ENCODE measurements at regions not wholly inside any gene's neighbourhood (a gene's known extent, or its start where the extent isn't known, plus 50 kb on each side); places are given as distances from the start of the nearest gene placed in this dataset.

- FAIRE-seq (no peak), DNase-seq (ENCODE audit: insufficient read length) (no peak)
- TF ChIP-seq POLR2A (IDR thresholded peaks at IDR 0.05; ENCODE audit: low read depth, low read length) (no peak), TAF1 (IDR thresholded peaks at IDR 0.05; ENCODE audit: borderline replicate concordance, low read depth, low read length) (no peak), POLR2AphosphoS5 (IDR thresholded peaks at IDR 0.05; ENCODE audit: low read depth, low read length) (no peak)
These were observed 50.1 kb upstream of the BCL6 start for GRCh38 chr3:187795207-187795960.

GRCh38 chr3:187798126-187798525 is 52.9 kb upstream of the BCL6 start:
- TF ChIP-seq POLR2A (IDR thresholded peaks at IDR 0.05; ENCODE audit: low read depth, low read length) (no peak), TAF1 (IDR thresholded peaks at IDR 0.05; ENCODE audit: borderline replicate concordance, low read depth, low read length) (no peak)
- DNase-seq (ENCODE audit: insufficient read length) (no peak), FAIRE-seq (no peak)

GRCh38 chr3:187798531-187799530 is 53.6 kb upstream of the BCL6 start:
- no peak for TF ChIP-seq POLR2A (IDR thresholded peaks at IDR 0.05; ENCODE audit: low read depth, low read length)
- TF ChIP-seq POLR2AphosphoS5 (IDR thresholded peaks at IDR 0.05; ENCODE audit: low read depth, low read length) = no peak
- TF ChIP-seq TAF1 (IDR thresholded peaks at IDR 0.05; ENCODE audit: borderline replicate concordance, low read depth, low read length) = no peak
- DNase-seq (ENCODE audit: insufficient read length) (no peak), FAIRE-seq (no peak)

- TF ChIP-seq POLR2AphosphoS5 (IDR thresholded peaks at IDR 0.05; ENCODE audit: low read depth, low read length) (no peak), POLR2A (IDR thresholded peaks at IDR 0.05; ENCODE audit: low read depth, low read length) (no peak), TAF1 (IDR thresholded peaks at IDR 0.05; ENCODE audit: borderline replicate concordance, low read depth, low read length) (no peak)
- FAIRE-seq = no peak
- DNase-seq (ENCODE audit: insufficient read length) = peak; percentile 23
These were observed 54.8 kb upstream of the BCL6 start for GRCh38 chr3:187799942-187800641.

- no peak for DNase-seq (ENCODE audit: insufficient read length)
- TF ChIP-seq POLR2AphosphoS5 (IDR thresholded peaks at IDR 0.05; ENCODE audit: low read depth, low read length) (no peak), TAF1 (IDR thresholded peaks at IDR 0.05; ENCODE audit: borderline replicate concordance, low read depth, low read length) (no peak), POLR2A (IDR thresholded peaks at IDR 0.05; ENCODE audit: low read depth, low read length) (no peak)
- FAIRE-seq = no peak
These were observed 55.9 kb upstream of the BCL6 start for GRCh38 chr3:187801152-187801551.

- TF ChIP-seq POLR2A (IDR thresholded peaks at IDR 0.05; ENCODE audit: low read depth, low read length) (no peak), POLR2AphosphoS5 (IDR thresholded peaks at IDR 0.05; ENCODE audit: low read depth, low read length) (no peak), TAF1 (IDR thresholded peaks at IDR 0.05; ENCODE audit: borderline replicate concordance, low read depth, low read length) (no peak)
- no peak for FAIRE-seq
- DNase-seq (ENCODE audit: insufficient read length) = no peak
These were observed 57.1 kb upstream of the BCL6 start for GRCh38 chr3:187802203-187802927.

GRCh38 chr3:187802928-187803259 is 57.6 kb upstream of the BCL6 start:
- peak; percentile 23 for DNase-seq (ENCODE audit: insufficient read length)
- FAIRE-seq = peak; percentile 94
- TF ChIP-seq TAF1 (IDR thresholded peaks at IDR 0.05; ENCODE audit: borderline replicate concordance, low read depth, low read length) (no peak), POLR2AphosphoS5 (IDR thresholded peaks at IDR 0.05; ENCODE audit: low read depth, low read length) (no peak), POLR2A (IDR thresholded peaks at IDR 0.05; ENCODE audit: low read depth, low read length) (no peak)

- TF ChIP-seq POLR2AphosphoS5 (IDR thresholded peaks at IDR 0.05; ENCODE audit: low read depth, low read length) (no peak), POLR2A (IDR thresholded peaks at IDR 0.05; ENCODE audit: low read depth, low read length) (no peak), TAF1 (IDR thresholded peaks at IDR 0.05; ENCODE audit: borderline replicate concordance, low read depth, low read length) (no peak)
- FAIRE-seq (no peak), DNase-seq (ENCODE audit: insufficient read length) (no peak)
These were observed 59.0 kb upstream of the BCL6 start for GRCh38 chr3:187804120-187804744.

- FAIRE-seq = no peak
- TF ChIP-seq TAF1 (IDR thresholded peaks at IDR 0.05; ENCODE audit: borderline replicate concordance, low read depth, low read length) (no peak), POLR2A (IDR thresholded peaks at IDR 0.05; ENCODE audit: low read depth, low read length) (no peak), POLR2AphosphoS5 (IDR thresholded peaks at IDR 0.05; ENCODE audit: low read depth, low read length) (no peak)
- no peak for DNase-seq (ENCODE audit: insufficient read length)
These were observed 59.5 kb upstream of the BCL6 start for GRCh38 chr3:187804745-187805121.

GRCh38 chr3:187805774-187806173 is 60.5 kb upstream of the BCL6 start:
- FAIRE-seq (no peak), DNase-seq (ENCODE audit: insufficient read length) (no peak)
- no peak for TF ChIP-seq POLR2A (IDR thresholded peaks at IDR 0.05; ENCODE audit: low read depth, low read length)
- no peak for TF ChIP-seq POLR2AphosphoS5 (IDR thresholded peaks at IDR 0.05; ENCODE audit: low read depth, low read length)
- TF ChIP-seq TAF1 (IDR thresholded peaks at IDR 0.05; ENCODE audit: borderline replicate concordance, low read depth, low read length) = no peak
